Epithelial cell of esophagus (primary cell): ENCODE measurements at regions not wholly inside any gene's neighbourhood (a gene's known extent, or its start where the extent isn't known, plus 50 kb on each side); places are given as distances from the start of the nearest gene placed in this dataset.

Experiments used
- DNase-seq: peaks from one replicate; pipeline ENCODE4 v3.0.0; 2010; ENCODE audit warnings: low read depth
- H3K4me3 ChIP-seq: 2 replicates; pipeline ENCODE4 v1.5.1; 2011; ENCODE audit warnings: mild to moderate bottlenecking, low read length, control low read depth
- CTCF ChIP-seq: IDR thresholded peaks from 2 replicates; pipeline ENCODE4 v1.5.1; 2011; ENCODE audit warnings: low read depth, mild to moderate bottlenecking, low read length, control low read depth, inconsistent platforms; ENCODE audit not compliant: insufficient read depth; ENCODE audit errors: missing control alignments

- DNase-seq = no peak
Measured at GRCh38 chrX:124917011-124917410, 402.7 kb upstream of the TEX13C start.

GRCh38 chrX:124925681-124926080 is 394.0 kb upstream of the TEX13C start:
- H3K4me3 ChIP-seq = no peak overlapping the region
- DNase-seq = no peak
- TF ChIP-seq CTCF = no peak

More at GRCh38 chrX:124917011-124917410, 402.7 kb upstream of the TEX13C start:
- no peak for TF ChIP-seq CTCF
- H3K4me3 ChIP-seq = no peak overlapping the region

GRCh38 chrX:124931241-124931640 is 388.4 kb upstream of the TEX13C start:
- H3K4me3 ChIP-seq = no peak overlapping the region
- DNase-seq = no peak
- TF ChIP-seq CTCF = no peak

GRCh38 chrX:124931958-124932357 is 387.7 kb upstream of the TEX13C start:
- no peak for TF ChIP-seq CTCF
- H3K4me3 ChIP-seq = no peak overlapping the region
- no peak for DNase-seq

GRCh38 chrX:124938715-124939114 is 381.0 kb upstream of the TEX13C start:
- TF ChIP-seq CTCF = no peak
- H3K4me3 ChIP-seq = no peak overlapping the region
- no peak for DNase-seq

GRCh38 chrX:124940531-124940930 is 379.1 kb upstream of the TEX13C start:
- TF ChIP-seq CTCF = no peak
- DNase-seq = no peak
- H3K4me3 ChIP-seq = no peak overlapping the region

- no peak for TF ChIP-seq CTCF
- DNase-seq = no peak
- H3K4me3 ChIP-seq = no peak overlapping the region
Measured at GRCh38 chrX:124954402-124954801, 365.3 kb upstream of the TEX13C start.
